ENCODE measurements at regions not wholly inside any gene's neighbourhood (a gene's known extent, or its start where the extent isn't known, plus 50 kb on each side); places are given as distances from the start of the nearest gene placed in this dataset.

GRCh38 chr13:86402500-86402899, 603.3 kb upstream of the SLITRK6 start:
- TF ChIP-seq, protein P1, sequence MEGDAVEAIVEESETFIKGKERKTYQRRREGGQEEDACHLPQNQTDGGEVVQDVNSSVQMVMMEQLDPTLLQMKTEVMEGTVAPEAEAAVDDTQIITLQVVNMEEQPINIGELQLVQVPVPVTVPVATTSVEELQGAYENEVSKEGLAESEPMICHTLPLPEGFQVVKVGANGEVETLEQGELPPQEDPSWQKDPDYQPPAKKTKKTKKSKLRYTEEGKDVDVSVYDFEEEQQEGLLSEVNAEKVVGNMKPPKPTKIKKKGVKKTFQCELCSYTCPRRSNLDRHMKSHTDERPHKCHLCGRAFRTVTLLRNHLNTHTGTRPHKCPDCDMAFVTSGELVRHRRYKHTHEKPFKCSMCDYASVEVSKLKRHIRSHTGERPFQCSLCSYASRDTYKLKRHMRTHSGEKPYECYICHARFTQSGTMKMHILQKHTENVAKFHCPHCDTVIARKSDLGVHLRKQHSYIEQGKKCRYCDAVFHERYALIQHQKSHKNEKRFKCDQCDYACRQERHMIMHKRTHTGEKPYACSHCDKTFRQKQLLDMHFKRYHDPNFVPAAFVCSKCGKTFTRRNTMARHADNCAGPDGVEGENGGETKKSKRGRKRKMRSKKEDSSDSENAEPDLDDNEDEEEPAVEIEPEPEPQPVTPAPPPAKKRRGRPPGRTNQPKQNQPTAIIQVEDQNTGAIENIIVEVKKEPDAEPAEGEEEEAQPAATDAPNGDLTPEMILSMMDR (IDR thresholded peaks at IDR 0.05; ENCODE audit: low read depth, low read length): no peak
- TF ChIP-seq MAX (IDR thresholded peaks at IDR 0.05; ENCODE audit: low read depth, low read length) (no peak), POLR2A (IDR thresholded peaks at IDR 0.05; ENCODE audit: extremely low read depth, insufficient read length) (no peak), MYC (IDR thresholded peaks at IDR 0.05; ENCODE audit: low read depth, low read length) (no peak)
